ENCODE measurements at regions not wholly inside any gene's neighbourhood (a gene's known extent, or its start where the extent isn't known, plus 50 kb on each side); places are given as distances from the start of the nearest gene placed in this dataset.

DNA sequence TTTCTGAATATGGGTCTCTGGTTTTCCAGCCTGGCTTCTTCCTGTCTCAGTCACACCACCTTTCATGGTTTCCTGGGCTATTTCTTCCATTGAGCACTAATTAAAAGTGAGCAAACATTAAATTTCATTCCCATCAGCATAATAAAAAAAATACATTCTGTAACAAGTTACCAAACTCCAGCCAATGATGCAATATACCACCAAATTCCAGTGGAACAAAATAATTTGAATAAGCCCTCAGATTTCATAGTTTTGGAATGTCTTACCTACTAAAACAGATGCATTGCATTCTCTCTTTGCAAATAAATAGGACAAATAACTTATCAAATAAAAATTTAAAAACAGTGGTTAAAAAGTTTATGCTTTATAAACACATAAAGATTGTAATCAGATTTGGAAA lies 97.8 kb upstream of the PRDM1 start:
- H3K27ac ChIP-seq = no peak overlapping the region
- H3K36me3 ChIP-seq = no peaks in the 10 kb centered on the region
- peaks cover 0 to 27% (median 7%) of the 10 kb centered on the region in 4 donors for H3K4me1 ChIP-seq
- H3K27me3 ChIP-seq = peaks cover 0 to 40% of the 10 kb centered on the region in 2 donors
- no peak for TF ChIP-seq EP300 (IDR thresholded peaks at IDR 0.05)
- no peak for TF ChIP-seq POLR2A (IDR thresholded peaks at IDR 0.05)
- TF ChIP-seq, protein P1, sequence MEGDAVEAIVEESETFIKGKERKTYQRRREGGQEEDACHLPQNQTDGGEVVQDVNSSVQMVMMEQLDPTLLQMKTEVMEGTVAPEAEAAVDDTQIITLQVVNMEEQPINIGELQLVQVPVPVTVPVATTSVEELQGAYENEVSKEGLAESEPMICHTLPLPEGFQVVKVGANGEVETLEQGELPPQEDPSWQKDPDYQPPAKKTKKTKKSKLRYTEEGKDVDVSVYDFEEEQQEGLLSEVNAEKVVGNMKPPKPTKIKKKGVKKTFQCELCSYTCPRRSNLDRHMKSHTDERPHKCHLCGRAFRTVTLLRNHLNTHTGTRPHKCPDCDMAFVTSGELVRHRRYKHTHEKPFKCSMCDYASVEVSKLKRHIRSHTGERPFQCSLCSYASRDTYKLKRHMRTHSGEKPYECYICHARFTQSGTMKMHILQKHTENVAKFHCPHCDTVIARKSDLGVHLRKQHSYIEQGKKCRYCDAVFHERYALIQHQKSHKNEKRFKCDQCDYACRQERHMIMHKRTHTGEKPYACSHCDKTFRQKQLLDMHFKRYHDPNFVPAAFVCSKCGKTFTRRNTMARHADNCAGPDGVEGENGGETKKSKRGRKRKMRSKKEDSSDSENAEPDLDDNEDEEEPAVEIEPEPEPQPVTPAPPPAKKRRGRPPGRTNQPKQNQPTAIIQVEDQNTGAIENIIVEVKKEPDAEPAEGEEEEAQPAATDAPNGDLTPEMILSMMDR (IDR thresholded peaks at IDR 0.05) = no peak
- DNase-seq (ENCODE audit: low spot score in 2 of 2) = no peak
- no peak overlapping the region for H3K4me3 ChIP-seq
- H3K9me3 ChIP-seq = no peaks in the 10 kb centered on the region

DNA sequence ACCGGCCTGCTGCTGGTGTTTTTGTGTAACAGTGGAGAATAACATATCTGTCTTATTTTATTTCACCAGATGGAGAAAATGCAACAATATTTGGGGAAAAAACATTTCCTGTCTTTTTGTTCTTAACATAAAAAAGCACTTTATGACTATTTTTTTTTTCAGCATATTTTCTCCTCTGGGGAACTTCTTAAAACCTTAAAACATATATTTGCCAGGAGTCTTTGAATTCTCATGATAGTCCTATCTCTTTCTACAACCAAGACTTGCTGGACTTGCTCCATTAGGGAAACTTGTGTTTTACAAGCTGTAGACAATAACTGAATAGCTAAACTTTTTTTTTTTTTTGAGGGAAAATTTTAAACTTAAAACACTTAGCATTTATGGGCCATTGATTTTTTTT lies 98.6 kb upstream of the PRDM1 start:
- peaks cover 0 to 19% (median 3%) of the 10 kb centered on the region in 4 donors for H3K4me1 ChIP-seq
- peaks cover 0 to 44% of the 10 kb centered on the region in 2 donors for H3K27me3 ChIP-seq
- H3K27ac ChIP-seq = no peak overlapping the region
- 74 to 84% methylated on average over 1 of the region's 1 CpG for WGBS, 2 donors
- no peak overlapping the region for H3K4me3 ChIP-seq
- no peak for DNase-seq (ENCODE audit: low spot score in 2 of 2)
- no peaks in the 10 kb centered on the region for H3K36me3 ChIP-seq
- no peak for TF ChIP-seq EP300 (IDR thresholded peaks at IDR 0.05)
- no peak for TF ChIP-seq POLR2A (IDR thresholded peaks at IDR 0.05)
- TF ChIP-seq, protein P1 (IDR thresholded peaks at IDR 0.05) = no peak
- no peaks in the 10 kb centered on the region for H3K9me3 ChIP-seq

DNA sequence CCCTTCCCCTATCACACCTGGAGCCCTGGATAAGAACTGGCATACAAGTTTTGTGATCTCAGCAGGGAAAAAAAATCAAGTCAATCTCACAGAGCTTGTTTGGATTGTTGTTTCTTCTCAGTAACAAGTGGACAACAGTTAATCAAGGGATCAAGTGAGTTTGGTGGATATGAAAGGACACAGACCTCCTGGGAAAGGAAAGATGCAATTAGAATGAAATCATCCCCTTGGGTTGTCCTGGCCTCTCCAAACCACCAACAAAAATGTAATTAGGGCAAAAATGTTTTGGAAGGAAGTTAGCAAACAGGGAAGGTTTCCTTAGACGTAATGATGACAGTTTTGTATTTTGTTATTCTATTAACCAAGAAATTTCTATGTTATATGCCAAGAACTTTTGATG lies 99.1 kb upstream of the PRDM1 start:
- Histone ChIP-seq H3K4me1 (peaks cover 0 to 19% (median 2%) of the 10 kb centered on the region in 4 donors), H3K27ac (no peak overlapping the region), H3K36me3 (no peaks in the 10 kb centered on the region), H3K9me3 (no peaks in the 10 kb centered on the region), H3K27me3 (peaks cover 0 to 49% of the 10 kb centered on the region in 2 donors), H3K4me3 (no peak overlapping the region)
- 59 to 63% methylated on average over 1 of the region's 1 CpG for WGBS, 2 donors
- no peak for DNase-seq (ENCODE audit: low spot score in 2 of 2)
- TF ChIP-seq, protein P1 (IDR thresholded peaks at IDR 0.05) = no peak
- no peak for TF ChIP-seq EP300 (IDR thresholded peaks at IDR 0.05)
- no peak for TF ChIP-seq POLR2A (IDR thresholded peaks at IDR 0.05)

DNA sequence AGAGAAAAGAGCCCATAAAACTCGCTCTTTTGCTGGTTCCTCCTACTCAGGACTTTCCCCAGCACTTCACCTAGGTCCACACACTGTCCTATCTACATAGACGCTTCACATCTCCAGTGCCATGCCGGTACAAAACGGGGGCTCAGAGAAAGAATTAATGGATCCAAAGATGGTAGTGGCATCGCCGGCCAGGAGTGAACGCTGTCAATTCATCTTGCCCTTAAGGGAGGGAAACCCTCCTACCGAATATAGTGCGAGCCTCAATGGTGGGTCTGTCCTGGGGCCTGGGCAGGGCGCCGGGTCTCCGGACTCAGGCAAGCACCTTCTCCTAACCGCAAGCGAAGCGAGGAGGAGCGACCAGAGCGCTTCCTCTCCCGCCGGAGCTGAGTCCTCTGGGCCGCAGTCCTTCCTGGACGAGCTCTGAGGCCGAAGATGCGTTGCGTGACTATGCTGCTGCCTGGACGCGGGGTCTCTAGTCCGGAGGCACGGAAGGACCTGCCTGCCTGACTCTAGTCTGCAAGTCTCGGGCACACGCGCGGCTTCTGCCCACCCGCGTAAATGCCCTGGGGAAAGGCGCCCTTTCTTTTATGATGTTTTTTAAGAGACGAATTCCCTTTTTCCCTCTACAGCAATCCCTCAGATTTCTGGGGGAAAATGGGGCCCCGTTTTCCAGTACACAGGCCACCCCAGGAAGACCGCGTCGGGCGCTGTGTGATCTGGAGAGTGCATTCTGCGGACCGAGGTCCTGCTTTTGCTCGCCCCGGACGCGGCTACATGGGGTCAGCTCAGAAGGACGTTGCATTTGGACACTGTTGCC lies 100.1 kb upstream of the PRDM1 start:
- H3K36me3 ChIP-seq = no peaks in the 10 kb centered on the region
- TF ChIP-seq, protein P1 (IDR thresholded peaks at IDR 0.05) = no peak
- H3K9me3 ChIP-seq = no peaks in the 10 kb centered on the region
- 21 to 28% methylated on average over 41 to 47 of the region's 48 CpGs for WGBS, 2 donors
- no peak for DNase-seq (ENCODE audit: low spot score in 2 of 2)
- H3K4me3 ChIP-seq = peak overlapping the region in 2 of 4 donors; percentile 4 to 36
- H3K4me1 ChIP-seq = peaks cover 0 to 22% (median 2%) of the 10 kb centered on the region in 4 donors
- H3K27me3 ChIP-seq = peaks cover 0 to 59% of the 10 kb centered on the region in 2 donors
- H3K27ac ChIP-seq = no peak overlapping the region

DNA sequence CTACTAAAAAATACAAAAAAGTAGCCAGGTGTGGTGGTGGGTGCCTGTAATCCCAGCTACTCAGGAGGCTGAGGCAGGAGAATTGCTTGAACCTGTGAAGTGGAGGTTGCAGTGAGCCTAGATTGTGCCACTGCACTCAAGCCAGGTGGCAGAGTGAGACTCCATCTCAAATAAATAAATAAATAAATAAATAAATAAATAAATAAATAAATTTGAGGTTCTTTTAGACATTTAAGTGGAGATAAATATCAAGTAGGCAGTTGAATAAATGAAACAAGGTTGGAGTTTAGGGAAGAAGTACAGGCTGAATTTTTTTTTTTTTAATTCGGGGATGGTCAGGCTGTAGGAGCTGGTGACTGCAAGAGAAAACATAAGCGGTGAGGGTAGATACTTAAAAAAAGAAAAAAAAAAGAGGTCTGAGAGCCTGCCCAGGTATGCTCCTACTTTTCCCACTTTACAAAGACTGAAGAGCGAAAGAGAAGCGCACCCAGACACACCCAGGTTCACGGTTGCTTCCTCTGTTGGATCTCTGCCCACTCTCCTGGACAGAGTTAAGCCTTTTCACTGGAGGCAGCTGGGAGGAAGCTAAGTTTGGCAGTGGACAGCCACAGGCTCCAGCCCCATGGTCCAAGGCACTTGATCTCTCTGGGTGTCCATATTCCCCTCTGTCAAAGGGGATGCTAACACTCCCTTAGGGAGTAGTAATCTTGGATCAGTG lies 100.9 kb upstream of the PRDM1 start:
- Histone ChIP-seq H3K27ac (no peak overlapping the region), H3K36me3 (no peaks in the 10 kb centered on the region), H3K4me1 (peaks cover 0 to 22% (median 2%) of the 10 kb centered on the region in 4 donors), H3K27me3 (peaks cover 0 to 61% of the 10 kb centered on the region in 2 donors), H3K9me3 (no peaks in the 10 kb centered on the region), H3K4me3 (peak overlapping the region in 2 of 4 donors; percentile 4 to 36)
- WGBS, 2 donors = 44 to 59% methylated on average over 5 of the region's 5 CpGs
- TF ChIP-seq, protein P1 (IDR thresholded peaks at IDR 0.05) = no peak
- no peak for TF ChIP-seq EP300 (IDR thresholded peaks at IDR 0.05)
- TF ChIP-seq POLR2A (IDR thresholded peaks at IDR 0.05) = no peak
- no peak for DNase-seq (ENCODE audit: low spot score in 2 of 2)
